WTC11 (cell line): ENCODE measurements at regions not wholly inside any gene's neighbourhood (a gene's known extent, or its start where the extent isn't known, plus 50 kb on each side); places are given as distances from the start of the nearest gene placed in this dataset.

Experiments used
- ATAC-seq: fragments of 200-7000 bp; cut with Tn5 transposase; 2 replicates; pipeline ENCODE4 v1.10.0; 2021; ENCODE audit warnings: mild to moderate bottlenecking, moderate library complexity
- CTCF ChIA-PET: fragments of 300-600 bp; sonication (Branson Sonifier 250); formaldehyde crosslinking; loops from one replicate; lab custom pipeline; 2021; ENCODE audit warnings: antibody characterized with exemption; lab: Charles Lee
- POLR2A ChIA-PET: fragments of 350-600 bp; sonication (Branson Sonifier 250); formaldehyde crosslinking; loops from one replicate; lab custom pipeline; 2021; ENCODE audit warnings: antibody characterized with exemption; lab: Charles Lee
- DNase-seq: peaks from one replicate; pipeline ENCODE4 v3.0.0; 2021; ENCODE audit warnings: low spot score
- H3K27ac Mint-ChIP-seq: 2 replicates; pipeline ENCODE4 v1.8.0; 2021; ENCODE audit warnings: mixed read lengths
- H3K27me3 Mint-ChIP-seq: 2 replicates; pipeline ENCODE4 v1.8.0; 2021; ENCODE audit warnings: low read depth, mild to moderate bottlenecking, moderate library complexity, mixed read lengths
- H3K36me3 Mint-ChIP-seq: 2 replicates; pipeline ENCODE4 v1.8.0; 2021; ENCODE audit warnings: mixed read lengths
- H3K4me1 Mint-ChIP-seq: 2 replicates; pipeline ENCODE4 v1.8.0; 2022; ENCODE audit warnings: mixed read lengths
- H3K4me3 Mint-ChIP-seq: 2 replicates; pipeline ENCODE4 v1.8.0; 2021; ENCODE audit warnings: mild to moderate bottlenecking, moderate library complexity, mixed read lengths
- H3K9me3 Mint-ChIP-seq: 2 replicates; pipeline ENCODE4 v1.8.0; 2021; ENCODE audit warnings: mixed read lengths
- ATF1 ChIP-seq: sonication (generic); formaldehyde crosslinking; IDR thresholded peaks from 2 replicates; pipeline ENCODE4 v1.8.1; 2023; ENCODE audit warnings: mild to moderate bottlenecking, moderate library complexity, missing genetic modification reagents
- ATF3 ChIP-seq: sonication (generic); formaldehyde crosslinking; conservative IDR thresholded peaks from 2 replicates; pipeline ENCODE4 v1.8.1; 2022; ENCODE audit warnings: mild to moderate bottlenecking, missing genetic modification reagents
- CREM ChIP-seq: sonication (generic); formaldehyde crosslinking; IDR thresholded peaks from 2 replicates; pipeline ENCODE4 v1.8.1; 2022; ENCODE audit warnings: mild to moderate bottlenecking, missing genetic modification reagents, moderate library complexity
- CTCF ChIP-seq: fragments of 200-600 bp; IDR thresholded peaks from 2 replicates; pipeline ENCODE4 v1.8.0; 2022; ENCODE audit warnings: antibody characterized with exemption
- ESRRA ChIP-seq: sonication (generic); formaldehyde crosslinking; IDR thresholded peaks from 2 replicates; pipeline ENCODE4 v1.8.1; 2022; ENCODE audit warnings: mild to moderate bottlenecking, missing genetic modification reagents, borderline replicate concordance
- GRHL2 ChIP-seq: fragments of 250-450 bp; sonication (Bioruptor Pico); IDR thresholded peaks from 2 replicates; pipeline ENCODE4 v1.8.0; 2022; ENCODE audit warnings: mild to moderate bottlenecking, moderate library complexity; ENCODE audit not compliant: insufficient replicate concordance, severe bottlenecking
- GTF2I ChIP-seq: fragments of 250-450 bp; sonication (Bioruptor Pico); conservative IDR thresholded peaks from 2 replicates; pipeline ENCODE4 v1.4.0; 2021; ENCODE audit warnings: mild to moderate bottlenecking
- HMGA2 ChIP-seq: fragments of 250-450 bp; sonication (Bioruptor Pico); IDR thresholded peaks from 2 replicates; pipeline ENCODE4 v1.4.0; 2021; ENCODE audit warnings: mild to moderate bottlenecking, moderate library complexity
- HMGXB4 ChIP-seq: sonication (generic); formaldehyde crosslinking; IDR thresholded peaks from 2 replicates; pipeline ENCODE4 v1.8.1; 2023; ENCODE audit warnings: mild to moderate bottlenecking, moderate library complexity, missing genetic modification reagents
- IRF2 ChIP-seq: sonication (generic); formaldehyde crosslinking; IDR thresholded peaks from 2 replicates; pipeline ENCODE4 v1.8.0; 2022; ENCODE audit warnings: low read depth, missing genetic modification reagents, borderline replicate concordance
- KAT7 ChIP-seq: sonication (generic); formaldehyde crosslinking; IDR thresholded peaks from 2 replicates; pipeline ENCODE4 v1.8.1; 2023; ENCODE audit warnings: missing genetic modification reagents, mild to moderate bottlenecking, borderline replicate concordance
- MAX ChIP-seq: sonication (generic); formaldehyde crosslinking; IDR thresholded peaks from 2 replicates; pipeline ENCODE4 v1.8.0; 2022; ENCODE audit warnings: mild to moderate bottlenecking, missing genetic modification reagents
- MYBL2 ChIP-seq: sonication (generic); formaldehyde crosslinking; IDR thresholded peaks from 2 replicates; pipeline ENCODE4 v1.8.1; 2023; ENCODE audit warnings: mild to moderate bottlenecking, moderate library complexity, missing genetic modification reagents
- NFATC4 ChIP-seq: fragments of 250-450 bp; sonication (Bioruptor Pico); IDR thresholded peaks from 2 replicates; pipeline ENCODE4 v1.9.0; 2021; ENCODE audit warnings: mild to moderate bottlenecking
- RELA ChIP-seq: sonication (generic); formaldehyde crosslinking; IDR thresholded peaks from 2 replicates; pipeline ENCODE4 v1.8.1; 2022; ENCODE audit warnings: missing genetic modification reagents, mild to moderate bottlenecking, borderline replicate concordance
- SOX15 ChIP-seq: fragments of 250-450 bp; sonication (Bioruptor Pico); IDR thresholded peaks from 2 replicates; pipeline ENCODE4 v1.9.0; 2021; ENCODE audit warnings: mild to moderate bottlenecking
- TCF7 ChIP-seq: sonication (generic); formaldehyde crosslinking; IDR thresholded peaks from 2 replicates; pipeline ENCODE4 v1.8.0; 2022; ENCODE audit warnings: mild to moderate bottlenecking, low read depth, missing genetic modification reagents, moderate library complexity
- ZBTB21 ChIP-seq: sonication (generic); formaldehyde crosslinking; IDR thresholded peaks from 2 replicates; pipeline ENCODE4 v1.8.1; 2023; ENCODE audit warnings: mild to moderate bottlenecking, missing genetic modification reagents, borderline replicate concordance
- ZBTB43 ChIP-seq: sonication (generic); formaldehyde crosslinking; IDR thresholded peaks from 2 replicates; pipeline ENCODE4 v1.8.1; 2023; ENCODE audit warnings: mild to moderate bottlenecking, missing genetic modification reagents
- ZNF138 ChIP-seq: sonication (generic); formaldehyde crosslinking; conservative IDR thresholded peaks from 2 replicates; pipeline ENCODE4 v1.8.1; 2022; ENCODE audit warnings: mild to moderate bottlenecking, moderate library complexity, missing genetic modification reagents
- ZNF232 ChIP-seq: sonication (generic); formaldehyde crosslinking; IDR thresholded peaks from 2 replicates; pipeline ENCODE4 v1.8.0; 2022; ENCODE audit warnings: mild to moderate bottlenecking, missing genetic modification reagents
- ZNF263 ChIP-seq: sonication (generic); formaldehyde crosslinking; IDR thresholded peaks from 2 replicates; pipeline ENCODE4 v1.8.1; 2022; ENCODE audit warnings: low read depth, mild to moderate bottlenecking, moderate library complexity, missing genetic modification reagents
- ZNF281 ChIP-seq: sonication (generic); formaldehyde crosslinking; IDR thresholded peaks from 2 replicates; pipeline ENCODE4 v1.8.0; 2023; ENCODE audit warnings: mild to moderate bottlenecking, missing genetic modification reagents
- ZNF532 ChIP-seq: fragments of 250-450 bp; sonication (Bioruptor Pico); IDR thresholded peaks from 2 replicates; pipeline ENCODE4 v1.9.0; 2021; ENCODE audit warnings: mild to moderate bottlenecking, borderline replicate concordance
- ZSCAN18 ChIP-seq: fragments of 250-450 bp; sonication (Bioruptor Pico); IDR thresholded peaks from 2 replicates; pipeline ENCODE4 v2.1.2; 2022; ENCODE audit warnings: mild to moderate bottlenecking, moderate library complexity

- TF ChIP-seq CTCF: no peak
- TF ChIP-seq SOX15 (CRISPR knock-in tag): no peak
- no peak for TF ChIP-seq ZNF232 (CRISPR knock-in tag)
- TF ChIP-seq TCF7: no peak
- no peak for TF ChIP-seq ESRRA (CRISPR knock-in tag)
- no peak for TF ChIP-seq MYBL2 (CRISPR knock-in tag)
- TF ChIP-seq HMGXB4 (CRISPR knock-in tag): no peak
- no peak for TF ChIP-seq ZBTB21
- no peak for TF ChIP-seq ZNF281
- no peak for TF ChIP-seq NFATC4 (CRISPR knock-in tag)
- TF ChIP-seq ZSCAN18 (CRISPR knock-in tag): no peak
- TF ChIP-seq ZBTB43 (CRISPR knock-in tag): no peak
- TF ChIP-seq ATF1: no peak
- TF ChIP-seq ZNF138 (CRISPR knock-in tag): no peak
- TF ChIP-seq HMGA2 (CRISPR knock-in tag): no peak
- TF ChIP-seq, all 79 proteins: peak for 0
Measured at GRCh38 chr3:78347176-78347575, 1307.3 kb downstream of the ROBO2 start (continued).

GRCh38 chr3:78348664-78349063 is 1308.8 kb downstream of the ROBO2 start:
- CTCF ChIA-PET: no interaction called here
- H3K36me3 Mint-ChIP-seq: no peaks in the 10 kb centered on the region
- peaks cover 4% of the 10 kb centered on the region for H3K9me3 Mint-ChIP-seq
- ATAC-seq (no peak), DNase-seq (no peak)
- H3K27ac Mint-ChIP-seq: no peak overlapping the region
- POLR2A ChIA-PET: no interaction called here
- peaks cover 86% of the 10 kb centered on the region for H3K4me1 Mint-ChIP-seq
- no peaks in the 10 kb centered on the region; the same call in 1 of the 2 replicates for H3K27me3 Mint-ChIP-seq
- no peak overlapping the region for H3K4me3 Mint-ChIP-seq
- no peak for TF ChIP-seq MAX (CRISPR knock-in tag)
- TF ChIP-seq GRHL2 (CRISPR knock-in tag): no peak
- no peak for TF ChIP-seq KAT7 (CRISPR knock-in tag)
- no peak for TF ChIP-seq RELA (CRISPR knock-in tag)
- TF ChIP-seq ZNF263 (CRISPR knock-in tag): no peak
- TF ChIP-seq ZNF532 (CRISPR knock-in tag): no peak
- TF ChIP-seq GTF2I (CRISPR knock-in tag): no peak
- TF ChIP-seq CREM (CRISPR knock-in tag): no peak
- no peak for TF ChIP-seq ZNF232 (CRISPR knock-in tag)
- TF ChIP-seq ATF1: no peak
- TF ChIP-seq ATF3 (CRISPR knock-in tag): no peak
- TF ChIP-seq IRF2 (CRISPR knock-in tag): no peak
